ENCODE measurements at regions not wholly inside any gene's neighbourhood (a gene's known extent, or its start where the extent isn't known, plus 50 kb on each side); places are given as distances from the start of the nearest gene placed in this dataset.

DNA sequence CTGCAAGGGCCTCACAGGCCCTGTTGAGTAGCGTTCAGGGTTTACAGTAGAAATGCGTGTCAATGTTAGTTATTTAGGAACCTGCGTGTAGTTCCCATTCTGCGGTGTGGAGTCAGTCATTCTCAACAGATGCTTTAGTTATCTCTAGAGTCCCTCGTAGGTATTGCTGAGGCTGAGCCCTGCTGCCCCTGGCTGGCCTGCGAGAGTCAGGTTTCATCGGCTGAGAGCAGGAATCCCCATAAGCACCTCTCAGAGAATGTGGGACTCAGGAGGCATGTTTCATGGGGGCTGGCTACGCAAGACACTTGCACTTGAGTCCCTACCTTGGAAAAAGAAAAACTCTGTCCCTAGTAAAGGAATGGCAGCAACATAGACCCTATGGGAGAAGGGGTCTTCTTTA lies 347.5 kb upstream of the ASIC2 start:
- no peak for DNase-seq (ENCODE audit: low read depth)

DNA sequence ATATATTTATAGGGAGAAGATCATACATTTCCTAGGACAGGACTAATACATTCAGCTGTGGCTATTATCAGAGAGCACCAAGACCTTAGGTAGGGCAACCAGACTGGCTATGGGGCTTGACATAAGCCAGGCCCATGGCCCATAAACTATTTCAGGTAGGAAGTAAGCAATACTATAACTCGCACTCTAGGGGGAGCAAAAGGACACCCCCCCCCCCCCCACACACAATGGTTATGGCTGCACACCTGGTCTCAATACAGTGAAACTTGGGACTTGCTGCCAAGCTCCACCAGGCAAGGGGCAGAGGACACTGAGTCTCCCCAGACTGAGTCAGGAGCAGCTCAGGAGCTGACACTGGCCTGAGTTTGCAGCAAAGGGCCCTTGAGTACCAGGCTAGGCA lies 348.9 kb upstream of the ASIC2 start:
- no peak for DNase-seq (ENCODE audit: low read depth)

- DNase-seq (ENCODE audit: low read depth): no peak
These were observed 354.9 kb upstream of the ASIC2 start for GRCh38 chr17:33647956-33648355.

GRCh38 chr17:33650304-33650703 lies 357.2 kb upstream of the ASIC2 start:
- DNase-seq (ENCODE audit: low read depth): no peak

DNA sequence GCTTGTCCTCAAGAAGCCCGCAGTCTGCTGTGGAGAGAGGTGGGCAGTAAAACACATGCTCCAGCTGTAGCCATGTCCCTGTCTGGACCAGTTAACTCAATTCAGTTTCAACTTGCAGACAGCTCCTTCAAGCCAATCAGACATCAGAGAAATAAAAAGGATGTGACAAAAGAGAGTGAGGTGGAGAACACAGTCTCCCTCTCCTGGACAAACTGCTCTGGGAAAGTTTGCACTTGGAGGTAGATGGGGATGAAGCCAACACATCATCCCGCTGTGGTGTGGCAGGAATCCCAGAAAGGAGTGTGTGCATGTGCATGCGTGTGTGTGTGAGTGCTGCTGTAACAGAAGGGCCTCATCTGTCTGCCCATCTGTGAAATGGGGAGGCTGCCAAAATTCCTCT lies 358.6 kb upstream of the ASIC2 start:
- DNase-seq (ENCODE audit: low read depth): no peak

DNA sequence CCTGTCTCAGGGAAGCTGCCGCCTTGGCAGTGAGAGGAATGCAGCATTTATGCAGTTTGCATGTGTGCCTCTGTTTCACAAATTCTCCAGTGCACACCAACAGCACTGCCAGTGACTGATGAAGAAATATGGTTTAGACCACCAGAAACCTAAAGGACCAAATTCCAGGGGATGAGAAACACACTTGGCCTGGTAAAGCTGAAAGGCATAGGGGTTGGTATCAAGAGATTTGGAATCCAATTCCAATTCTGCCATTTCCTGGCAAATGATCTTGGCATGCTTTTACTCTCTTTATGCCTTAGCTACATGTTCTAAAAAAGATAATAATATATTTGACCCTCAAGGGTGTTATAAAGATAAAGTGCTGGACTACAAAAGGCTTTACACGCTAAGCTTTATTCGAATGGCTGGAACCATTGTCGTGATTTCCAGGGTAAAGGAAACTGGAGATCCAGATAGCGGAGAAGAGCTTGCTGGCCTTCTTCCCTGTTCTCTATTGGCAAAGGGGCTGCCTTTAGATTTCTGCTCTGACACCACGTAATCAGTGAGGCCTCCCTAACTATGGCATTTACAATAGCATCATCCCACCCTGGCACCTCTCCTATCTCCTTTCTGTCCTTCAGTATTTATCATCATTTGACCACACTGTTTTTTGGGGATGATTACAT lies 359.8 kb upstream of the ASIC2 start:
- DNase-seq (ENCODE audit: low read depth): no peak

GRCh38 chr17:33653399-33653788 lies 360.3 kb upstream of the ASIC2 start:
- no peak for DNase-seq (ENCODE audit: low read depth)

- no peak for DNase-seq (ENCODE audit: low read depth)
These were observed 364.1 kb upstream of the ASIC2 start for GRCh38 chr17:33657181-33657580.

- no peak for DNase-seq (ENCODE audit: low read depth)
These were observed 368.9 kb upstream of the ASIC2 start for GRCh38 chr17:33661975-33662374.

- no peak for DNase-seq (ENCODE audit: low read depth)
These were observed 371.2 kb upstream of the ASIC2 start for GRCh38 chr17:33664116-33664840.

DNA sequence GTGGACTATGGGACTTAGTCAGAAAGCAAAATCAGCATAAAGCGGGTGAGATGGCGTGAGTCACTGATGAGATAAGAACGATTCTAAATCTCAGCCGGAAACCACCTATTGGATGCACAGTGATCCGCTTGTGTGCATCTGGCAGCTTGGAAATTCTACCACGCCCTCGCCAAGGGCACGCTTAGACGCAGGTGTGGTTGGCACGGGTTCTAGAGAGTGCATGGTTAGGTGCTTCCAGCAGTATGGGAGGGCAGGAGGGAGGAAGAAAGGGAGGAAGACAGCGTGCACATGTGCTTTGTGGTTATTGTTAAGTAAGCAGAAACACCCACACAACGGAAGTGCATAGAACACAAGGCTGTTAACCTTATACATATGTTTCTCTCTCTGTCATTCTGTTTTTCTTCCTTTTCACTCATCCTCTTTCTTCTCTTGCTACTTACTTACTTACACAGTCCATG lies 374.0 kb upstream of the ASIC2 start:
- no peak for DNase-seq (ENCODE audit: low read depth)

GRCh38 chr17:33667671-33668070 lies 374.6 kb upstream of the ASIC2 start:
- no peak for DNase-seq (ENCODE audit: low read depth)

DNA sequence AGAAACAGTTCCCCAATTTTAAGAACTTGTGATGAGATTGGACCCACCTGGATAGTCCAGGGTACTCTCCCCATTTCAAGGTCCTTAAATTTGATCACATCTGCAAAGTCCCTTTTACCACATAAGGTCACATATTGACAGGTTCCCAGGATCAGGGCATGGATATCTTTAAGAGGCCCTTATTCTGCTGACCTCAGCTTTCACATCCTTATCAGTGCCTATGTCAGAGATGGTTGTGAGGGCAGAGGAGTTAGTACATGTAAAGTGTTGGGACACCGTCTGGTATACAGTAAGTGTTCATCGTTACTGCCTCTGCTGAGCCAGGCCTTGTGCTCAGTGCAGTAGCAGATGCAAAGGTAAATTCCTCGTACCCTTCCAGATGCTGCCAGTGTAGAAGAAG lies 375.4 kb upstream of the ASIC2 start:
- DNase-seq (ENCODE audit: low read depth): no peak

- DNase-seq (ENCODE audit: low read depth): no peak
These were observed 378.4 kb upstream of the ASIC2 start for GRCh38 chr17:33671491-33671890.

- peak; percentile 27 for DNase-seq (ENCODE audit: low read depth)
These were observed 381.6 kb upstream of the ASIC2 start for GRCh38 chr17:33674685-33675084.

DNA sequence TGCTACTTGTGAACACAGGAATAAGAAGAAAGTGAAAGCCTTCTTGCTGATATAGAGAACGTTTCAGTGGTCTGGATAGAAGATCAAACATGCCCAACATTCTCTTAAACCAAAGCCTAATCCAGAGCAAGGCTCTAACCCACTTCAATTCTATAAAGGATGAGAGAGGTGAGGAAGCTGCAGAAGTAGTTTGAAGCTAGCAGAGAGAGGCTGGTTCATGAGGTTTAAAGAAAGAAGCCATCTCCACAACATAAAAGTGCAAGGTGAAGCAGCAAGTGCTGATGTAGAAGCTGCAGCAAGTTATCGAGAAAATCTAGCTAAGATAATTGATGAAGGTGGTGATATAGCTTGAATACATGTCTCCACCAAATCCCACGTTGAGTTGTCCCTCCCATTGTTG lies 383.3 kb upstream of the ASIC2 start:
- DNase-seq (ENCODE audit: low read depth): no peak

DNA sequence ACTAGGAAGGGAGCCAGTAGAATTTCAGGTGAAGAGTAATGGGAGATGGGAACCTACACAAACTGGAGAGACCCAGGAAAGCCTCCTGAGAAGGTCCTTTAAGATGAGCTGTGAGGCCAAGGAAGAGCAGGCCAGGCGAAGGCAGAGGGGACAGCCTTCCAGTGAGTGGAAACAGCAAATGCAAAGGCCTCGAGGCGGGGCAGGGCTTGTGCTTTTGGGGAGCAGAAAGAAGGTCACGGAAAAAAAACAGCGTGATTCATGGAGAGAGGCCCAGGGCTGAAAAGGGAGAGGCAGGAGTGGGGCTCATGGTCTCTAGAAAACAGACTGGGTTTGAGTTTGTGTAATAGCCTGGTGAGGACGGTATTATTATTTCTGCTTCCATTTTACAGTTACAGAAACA lies 386.5 kb upstream of the ASIC2 start:
- DNase-seq (ENCODE audit: low read depth): no peak

- no peak for DNase-seq (ENCODE audit: low read depth)
These were observed 387.4 kb upstream of the ASIC2 start for GRCh38 chr17:33680472-33680871.

DNA sequence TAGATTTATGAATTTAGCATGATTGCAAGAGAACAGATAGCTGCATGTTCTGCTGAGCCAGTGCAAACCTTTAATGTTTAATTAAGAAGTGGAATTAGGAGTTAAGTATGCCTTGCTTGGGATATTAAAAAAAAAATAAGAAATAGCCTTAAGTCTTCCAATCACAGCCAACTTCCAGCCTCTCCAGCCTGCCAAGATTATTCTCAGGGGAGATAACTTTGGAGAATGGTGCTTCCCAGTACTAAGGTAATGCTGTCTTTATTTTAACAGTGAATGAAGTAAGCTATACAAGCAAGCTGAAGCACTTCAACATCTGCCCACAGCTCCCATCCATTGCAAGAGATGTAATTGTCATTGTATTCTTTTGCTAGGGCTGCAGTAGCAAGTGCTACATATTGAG lies 389.5 kb upstream of the ASIC2 start:
- DNase-seq (ENCODE audit: low read depth): no peak

- no peak for DNase-seq (ENCODE audit: low read depth)
These were observed 391.6 kb upstream of the ASIC2 start for GRCh38 chr17:33684735-33685134.

- no peak for DNase-seq (ENCODE audit: low read depth)
These were observed 393.1 kb upstream of the ASIC2 start for GRCh38 chr17:33686171-33686570.

GRCh38 chr17:33687831-33688230 lies 394.7 kb upstream of the ASIC2 start:
- no peak for DNase-seq (ENCODE audit: low read depth)

GRCh38 chr17:33688771-33689170 lies 395.7 kb upstream of the ASIC2 start:
- DNase-seq (ENCODE audit: low read depth): no peak

DNA sequence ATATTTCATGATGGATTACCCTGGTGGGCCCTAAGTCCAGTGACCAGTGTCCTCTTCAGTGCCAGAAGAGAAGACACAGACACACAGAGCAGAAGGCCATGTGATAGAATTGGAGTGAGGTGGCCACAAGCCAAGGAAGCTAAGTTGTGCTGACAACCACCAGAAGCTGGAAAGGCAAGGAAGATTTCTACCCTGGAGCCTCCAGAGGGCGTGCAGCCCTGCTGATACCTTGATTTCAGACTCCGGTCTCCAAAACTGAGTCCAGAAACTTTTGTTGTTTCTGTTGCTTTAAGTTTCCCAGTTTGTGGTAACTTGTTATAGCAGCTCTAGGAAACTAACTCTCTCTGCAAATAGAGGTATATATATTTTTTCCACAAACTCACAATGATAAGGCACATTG lies 396.6 kb upstream of the ASIC2 start:
- DNase-seq (ENCODE audit: low read depth): no peak

All from amniotic epithelial cell (primary cell).